ENCODE measurements at regions not wholly inside any gene's neighbourhood (a gene's known extent, or its start where the extent isn't known, plus 50 kb on each side); places are given as distances from the start of the nearest gene placed in this dataset.

DNA sequence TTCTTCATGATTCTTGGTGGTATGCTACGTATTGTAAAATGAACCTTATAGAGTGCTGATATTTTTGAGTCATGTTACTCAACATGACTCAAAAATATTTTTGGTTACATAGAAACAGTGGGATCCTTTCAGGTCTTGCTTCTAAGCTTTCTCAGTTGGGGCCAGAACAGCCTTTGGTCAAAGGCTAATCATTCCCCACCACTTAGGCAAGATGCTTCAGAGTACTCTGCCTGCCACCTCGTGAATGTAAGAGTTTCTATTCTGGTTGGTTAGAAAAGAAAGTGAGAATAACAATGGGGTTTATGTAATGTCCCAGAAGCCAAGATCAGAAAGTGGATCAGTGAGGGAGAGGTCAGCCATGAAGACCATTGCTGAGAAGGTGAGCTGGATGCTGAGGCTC, 327.8 kb downstream of the TCERG1L start:
- TF ChIP-seq, protein P1, sequence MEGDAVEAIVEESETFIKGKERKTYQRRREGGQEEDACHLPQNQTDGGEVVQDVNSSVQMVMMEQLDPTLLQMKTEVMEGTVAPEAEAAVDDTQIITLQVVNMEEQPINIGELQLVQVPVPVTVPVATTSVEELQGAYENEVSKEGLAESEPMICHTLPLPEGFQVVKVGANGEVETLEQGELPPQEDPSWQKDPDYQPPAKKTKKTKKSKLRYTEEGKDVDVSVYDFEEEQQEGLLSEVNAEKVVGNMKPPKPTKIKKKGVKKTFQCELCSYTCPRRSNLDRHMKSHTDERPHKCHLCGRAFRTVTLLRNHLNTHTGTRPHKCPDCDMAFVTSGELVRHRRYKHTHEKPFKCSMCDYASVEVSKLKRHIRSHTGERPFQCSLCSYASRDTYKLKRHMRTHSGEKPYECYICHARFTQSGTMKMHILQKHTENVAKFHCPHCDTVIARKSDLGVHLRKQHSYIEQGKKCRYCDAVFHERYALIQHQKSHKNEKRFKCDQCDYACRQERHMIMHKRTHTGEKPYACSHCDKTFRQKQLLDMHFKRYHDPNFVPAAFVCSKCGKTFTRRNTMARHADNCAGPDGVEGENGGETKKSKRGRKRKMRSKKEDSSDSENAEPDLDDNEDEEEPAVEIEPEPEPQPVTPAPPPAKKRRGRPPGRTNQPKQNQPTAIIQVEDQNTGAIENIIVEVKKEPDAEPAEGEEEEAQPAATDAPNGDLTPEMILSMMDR (conservative IDR thresholded peaks at IDR 0.05; ENCODE audit: low read depth, low read length), result no peak
- TF ChIP-seq EZH2phosphoT487 (IDR thresholded peaks at IDR 0.05; ENCODE audit: borderline replicate concordance, low read length) (no peak), EZH2 (IDR thresholded peaks at IDR 0.05; ENCODE audit: low read length, unreplicated experiment) (no peak)
